Left renal pelvis (tissue), 4 donors: ENCODE measurements at regions not wholly inside any gene's neighbourhood (a gene's known extent, or its start where the extent isn't known, plus 50 kb on each side); places are given as distances from the start of the nearest gene placed in this dataset.
A peak's percentile ranks its signal among the peaks of the same experiment; 100 is the strongest.

ENCODE experiments used
- DNase-seq, 4 donors: peaks; one replicate each; pipeline ENCODE4 v3.0.0-alpha.2; 2013; ENCODE audit warnings: low read depth in 4 of 4, low spot score in 3 of 4

DNA sequence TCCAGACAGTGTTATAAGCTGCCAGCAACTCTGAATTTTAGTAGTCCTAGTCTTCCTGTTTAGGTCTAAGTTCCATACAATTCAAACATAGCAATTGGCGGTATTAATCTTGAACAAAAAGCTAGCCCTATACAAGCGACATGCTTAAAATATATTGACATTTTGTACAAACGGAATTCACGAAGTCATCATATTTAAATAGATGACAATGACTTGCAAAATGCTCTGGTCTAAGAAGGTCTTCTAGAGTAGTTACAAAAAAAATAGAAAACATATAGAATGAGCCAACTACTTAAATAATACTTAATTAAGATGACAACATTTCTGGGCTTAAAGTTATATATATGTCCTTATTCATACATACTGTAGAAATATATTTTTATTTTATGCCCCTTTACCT is 446.6 kb downstream of the ANKRD7 start:
- DNase-seq, result no peak

DNA sequence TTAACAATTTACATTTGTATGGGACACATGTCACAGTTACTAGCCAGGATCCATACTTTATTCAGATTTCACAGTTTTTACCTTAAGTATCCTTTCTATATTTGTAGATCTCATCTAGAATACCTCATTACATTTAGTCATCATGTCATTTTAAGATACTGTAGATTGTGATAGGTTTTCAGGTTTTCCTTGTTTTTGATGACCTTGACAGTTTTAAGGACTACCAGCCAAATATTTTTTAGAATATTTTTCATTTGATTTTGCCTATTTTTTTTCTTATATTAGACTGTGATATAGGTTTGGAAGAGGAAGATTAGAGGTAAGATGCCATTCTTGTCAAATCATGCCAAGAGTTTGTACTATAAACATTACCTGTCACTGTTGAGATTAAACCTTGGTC is 460.3 kb downstream of the ANKRD7 start:
- no peak for DNase-seq

DNA sequence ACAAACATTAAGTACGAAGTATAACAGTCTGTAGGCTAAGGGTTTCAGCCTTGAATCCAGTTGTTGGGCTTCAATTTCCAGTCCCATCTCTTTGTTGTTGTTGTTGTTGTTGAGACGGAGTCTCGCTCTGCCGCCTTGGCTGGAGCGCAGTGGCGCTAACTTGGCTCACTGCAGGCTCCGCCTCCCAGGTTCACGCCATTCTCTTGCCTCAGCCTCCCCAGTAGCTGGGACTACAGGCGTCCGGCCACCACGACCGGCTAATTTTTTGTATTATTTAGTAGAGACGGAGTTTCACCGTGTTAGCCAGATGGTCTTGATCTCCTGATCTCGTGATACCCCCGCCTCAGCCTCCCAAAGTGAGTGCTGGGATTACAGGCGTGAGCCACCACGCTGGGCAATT is 464.9 kb downstream of the ANKRD7 start:
- no peak for DNase-seq

DNA sequence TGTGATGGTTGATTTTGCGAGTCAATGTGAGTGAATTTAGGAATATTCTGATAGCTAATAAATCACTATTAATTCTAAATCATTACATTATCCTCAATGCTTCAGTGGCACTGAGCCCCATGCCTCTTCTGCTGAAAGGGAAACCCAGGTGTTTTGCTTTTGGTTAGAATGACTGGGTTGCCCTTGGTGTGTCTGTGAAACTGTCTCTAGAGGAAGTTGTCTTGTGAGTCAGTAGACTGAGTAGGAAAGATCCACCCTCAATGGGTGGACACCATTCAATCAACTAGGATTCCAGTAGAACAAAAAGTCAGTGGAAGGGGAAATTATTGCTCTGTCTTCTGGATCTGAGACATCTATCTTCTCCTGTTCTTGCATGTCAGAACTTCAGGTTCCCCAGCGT is 472.4 kb downstream of the ANKRD7 start:
- DNase-seq, result no peak

DNA sequence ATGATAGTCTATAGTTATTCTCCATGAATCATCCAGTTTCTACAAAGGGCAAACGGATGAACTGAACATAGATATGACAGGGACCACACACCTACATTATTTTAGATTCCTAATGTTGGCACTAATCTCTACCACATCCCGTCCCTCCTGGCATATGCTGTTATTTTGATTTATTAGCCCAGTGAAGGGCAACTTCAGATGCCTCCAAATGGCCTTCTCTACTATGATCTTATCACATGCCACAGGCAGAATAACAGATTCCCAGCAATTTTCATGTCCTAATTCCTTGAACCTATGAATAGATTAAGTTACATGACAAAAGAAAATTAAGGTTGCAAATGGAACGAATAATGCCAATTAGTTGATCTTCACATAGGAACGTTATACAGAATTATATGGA is 474.7 kb downstream of the ANKRD7 start:
- no peak for DNase-seq

DNA sequence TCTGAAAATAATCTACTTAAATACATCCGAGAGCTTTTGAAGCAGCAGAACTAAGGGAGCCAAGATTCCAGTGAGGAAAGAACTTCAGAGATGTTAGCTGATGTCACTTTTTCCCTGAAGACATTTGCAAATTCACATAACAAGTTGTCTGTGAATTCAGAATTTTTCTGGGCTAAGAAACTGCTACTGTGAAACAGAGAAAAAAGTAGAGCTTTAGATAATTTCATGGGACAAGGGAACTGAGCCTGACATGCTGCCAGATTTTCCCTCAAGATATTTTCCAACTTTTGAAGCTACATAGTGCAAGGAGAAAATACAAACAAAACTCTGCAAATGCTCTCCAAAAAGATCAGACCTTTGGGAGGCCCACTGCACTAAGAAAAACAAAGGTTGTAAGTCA is 484.2 kb downstream of the ANKRD7 start:
- no peak for DNase-seq

DNA sequence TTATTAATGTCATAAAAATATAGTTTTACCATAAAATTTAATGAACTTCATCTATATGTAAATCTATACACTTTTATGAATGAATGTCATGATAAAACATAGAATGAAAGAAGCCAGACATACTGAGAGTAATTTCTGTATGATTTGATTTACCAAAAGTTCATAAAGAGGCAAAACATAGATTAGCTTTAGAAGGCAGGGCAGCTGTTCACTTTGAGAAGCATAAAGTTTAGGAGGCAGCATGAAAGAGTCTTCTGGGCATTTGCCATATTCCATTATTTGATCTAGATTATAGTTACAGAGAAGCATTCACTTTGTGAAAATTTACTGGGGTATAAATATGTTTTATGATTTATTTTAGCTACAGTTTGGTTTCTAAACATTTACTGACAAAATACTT is 487.2 kb downstream of the ANKRD7 start:
- DNase-seq, result no peak

DNA sequence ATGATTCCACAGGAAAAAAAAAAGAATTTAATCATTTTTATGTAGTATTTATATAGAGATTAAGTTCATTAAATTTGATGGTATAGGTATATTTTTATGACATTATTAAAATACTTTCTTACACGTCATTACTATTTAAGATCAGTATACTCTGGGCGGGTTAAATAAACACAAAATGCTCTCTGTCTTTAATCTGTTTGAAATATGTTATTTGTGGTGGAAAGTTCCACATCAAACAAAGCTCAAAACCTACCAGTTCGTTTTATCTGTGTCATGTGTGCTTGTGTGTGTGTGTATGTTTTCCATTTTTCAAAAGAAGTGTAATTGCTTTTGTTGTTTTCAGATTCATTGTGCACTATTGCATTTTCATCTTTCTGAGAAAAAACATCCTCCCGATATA is 488.5 kb downstream of the ANKRD7 start:
- no peak for DNase-seq

DNA sequence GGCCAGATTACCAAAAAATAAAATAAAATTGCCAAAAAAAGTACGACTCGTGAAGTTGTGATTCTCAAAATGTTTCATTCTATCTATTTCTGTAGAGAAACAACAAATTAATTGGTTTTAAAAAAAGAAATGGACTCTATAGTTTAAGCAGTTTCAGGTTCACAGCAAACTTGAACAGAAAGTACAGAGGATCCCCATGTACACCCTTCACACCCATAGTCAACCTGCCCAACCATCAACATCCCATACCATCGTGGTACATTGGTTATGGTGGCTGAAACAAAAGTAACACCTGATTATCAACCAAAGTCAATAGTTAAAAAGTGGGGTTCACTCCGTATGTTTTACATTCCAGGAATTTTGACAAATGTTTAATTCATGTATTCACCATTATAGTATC is 496.1 kb downstream of the ANKRD7 start:
- no peak for DNase-seq

DNA sequence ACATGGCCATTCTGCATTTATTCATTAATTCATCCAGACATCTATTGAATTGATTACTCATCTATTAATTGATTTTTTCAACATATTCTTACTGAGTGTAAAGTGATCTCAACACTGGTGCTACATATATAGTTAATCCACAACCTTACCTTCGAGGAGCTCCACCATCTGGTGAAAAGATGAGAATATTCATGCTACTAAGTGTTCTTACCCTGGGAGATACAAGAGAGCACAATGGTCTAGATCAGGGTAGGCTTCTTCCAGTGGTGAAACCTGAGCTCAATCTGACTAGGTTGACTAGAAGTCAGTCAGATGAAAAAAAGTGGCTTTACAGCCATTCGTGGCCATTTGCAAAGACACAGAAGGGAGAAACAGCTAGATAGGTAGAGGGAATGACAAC is 507.4 kb downstream of the ANKRD7 start:
- no peak for DNase-seq

DNA sequence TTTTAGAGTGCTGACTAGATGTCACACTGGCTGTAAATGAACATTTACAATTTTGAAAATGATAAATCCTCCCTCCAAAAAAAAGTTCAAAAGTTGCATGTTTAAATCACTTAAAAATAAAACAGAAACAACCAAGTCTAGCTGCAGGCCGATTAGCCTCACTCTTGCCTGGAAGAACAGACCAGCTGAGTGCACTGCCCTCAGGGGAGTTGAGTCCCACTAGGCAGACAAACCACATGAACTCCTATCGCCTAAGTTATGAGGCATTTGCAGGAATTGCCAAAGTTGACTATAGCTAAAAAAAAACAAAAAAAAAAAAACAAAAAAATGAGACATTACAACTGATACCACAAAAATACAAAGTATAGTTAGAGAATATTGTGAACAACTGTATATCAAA is 510.0 kb downstream of the ANKRD7 start:
- no peak for DNase-seq

DNA sequence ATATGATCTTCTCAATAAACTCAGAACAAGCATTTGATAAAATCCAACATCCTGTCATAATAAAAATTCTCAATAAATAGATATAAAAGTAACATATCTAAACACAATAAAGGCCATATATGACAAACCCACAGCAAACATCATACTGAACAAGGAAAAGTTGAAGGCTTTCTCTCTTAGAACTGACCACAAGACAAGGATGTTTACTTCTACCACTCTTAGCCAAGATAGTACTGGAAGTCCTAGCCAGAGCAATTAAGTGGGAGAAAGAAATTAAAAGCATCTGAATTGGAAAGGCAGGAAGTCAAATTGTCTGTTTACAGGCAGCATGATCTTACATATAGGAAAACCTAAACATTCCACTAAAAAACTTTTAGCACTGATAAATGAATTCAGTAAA is 510.9 kb downstream of the ANKRD7 start:
- no peak for DNase-seq

DNA sequence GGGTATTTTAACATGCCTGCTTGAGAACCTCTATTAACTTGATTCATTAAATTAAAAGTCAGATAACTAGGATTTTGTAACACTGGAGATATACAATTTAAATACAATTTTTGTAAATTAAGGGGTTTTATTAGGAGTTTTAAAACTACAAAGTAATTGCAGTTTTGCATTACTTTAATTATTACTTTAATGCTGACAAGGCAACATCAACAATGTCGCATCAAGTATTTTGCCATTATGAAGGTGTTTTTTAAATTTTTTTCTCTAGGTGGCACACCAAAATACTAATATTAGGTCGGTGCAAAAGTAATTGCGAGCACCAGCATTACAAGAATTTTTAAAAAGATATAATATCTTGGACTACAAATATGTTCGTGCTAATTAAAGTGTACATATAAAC is 513.4 kb downstream of the ANKRD7 start:
- DNase-seq, result no peak

DNA sequence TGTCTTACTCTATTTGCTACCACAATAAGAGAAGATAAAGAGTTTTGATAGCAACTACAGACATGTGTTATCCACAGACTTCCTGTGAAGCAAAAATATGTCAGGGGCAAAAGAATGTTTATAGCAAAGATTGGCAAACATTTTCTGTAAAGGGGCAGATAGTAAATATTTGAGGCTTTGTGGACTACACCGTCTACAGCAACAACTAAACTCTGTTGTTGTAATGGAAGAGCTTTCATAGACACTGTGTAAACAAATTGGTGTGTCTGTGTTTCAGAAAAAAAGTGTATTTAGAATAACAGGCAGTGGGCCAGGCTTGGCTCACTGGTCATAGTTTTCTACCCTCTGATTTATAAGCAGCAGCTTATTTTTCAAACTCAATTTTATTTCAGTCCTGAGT is 521.4 kb downstream of the ANKRD7 start:
- no peak for DNase-seq

DNA sequence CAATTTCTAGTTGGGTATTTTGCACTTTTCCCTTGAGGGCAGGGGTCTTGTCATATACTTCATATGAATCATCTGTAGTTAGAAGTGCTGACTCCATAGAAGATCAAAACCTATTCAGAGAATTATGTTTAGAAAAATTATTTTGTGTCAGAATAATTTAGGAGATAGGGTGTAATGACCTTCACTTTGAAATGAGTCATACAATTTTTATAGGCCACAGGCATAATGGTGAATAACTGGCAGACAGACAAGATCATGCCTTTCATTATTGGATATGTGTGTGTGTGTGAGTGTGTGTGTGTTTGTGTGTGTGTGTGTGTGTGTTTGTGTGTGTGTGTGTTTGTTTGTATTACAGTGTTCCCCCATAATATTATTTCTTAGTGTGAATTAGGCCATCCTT is 523.0 kb downstream of the ANKRD7 start:
- DNase-seq, result no peak

DNA sequence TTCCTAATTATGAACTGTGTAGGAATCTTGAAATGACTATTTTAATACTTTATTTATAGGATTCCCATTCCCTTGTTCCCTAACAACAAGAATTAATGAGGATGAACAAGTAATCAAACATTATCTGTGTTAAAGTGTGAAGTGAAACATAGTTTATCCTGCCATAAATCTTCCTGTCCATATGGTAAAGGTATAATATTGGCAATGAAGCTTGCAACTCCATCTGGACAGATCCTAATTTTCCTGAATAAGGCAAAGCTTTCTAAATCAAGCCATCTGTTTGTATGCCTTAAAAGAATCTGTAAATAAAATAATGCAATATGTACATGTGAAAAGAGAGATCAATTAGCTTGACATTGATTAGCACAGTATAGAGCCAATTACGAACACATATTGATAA is 529.0 kb downstream of the ANKRD7 start:
- no peak for DNase-seq

DNA sequence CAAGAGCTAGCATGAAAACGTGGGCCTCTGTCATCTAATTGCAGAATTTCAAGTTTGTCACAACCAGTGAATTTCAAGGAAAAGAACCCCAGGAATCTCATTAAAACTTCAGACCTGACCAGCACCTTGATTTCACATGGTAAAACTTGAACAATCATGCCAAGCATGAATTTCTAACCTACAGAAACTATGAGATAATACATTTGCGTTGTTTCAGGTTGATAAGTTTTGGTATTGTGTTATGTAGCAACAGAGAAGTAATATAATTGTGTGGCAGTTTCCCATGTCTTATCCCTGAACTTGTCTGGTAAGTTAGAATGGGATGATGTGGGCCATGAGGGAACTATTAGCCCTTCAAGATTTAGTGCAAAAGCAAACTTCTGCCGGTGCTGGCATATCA is 530.1 kb downstream of the ANKRD7 start:
- DNase-seq, result no peak

DNA sequence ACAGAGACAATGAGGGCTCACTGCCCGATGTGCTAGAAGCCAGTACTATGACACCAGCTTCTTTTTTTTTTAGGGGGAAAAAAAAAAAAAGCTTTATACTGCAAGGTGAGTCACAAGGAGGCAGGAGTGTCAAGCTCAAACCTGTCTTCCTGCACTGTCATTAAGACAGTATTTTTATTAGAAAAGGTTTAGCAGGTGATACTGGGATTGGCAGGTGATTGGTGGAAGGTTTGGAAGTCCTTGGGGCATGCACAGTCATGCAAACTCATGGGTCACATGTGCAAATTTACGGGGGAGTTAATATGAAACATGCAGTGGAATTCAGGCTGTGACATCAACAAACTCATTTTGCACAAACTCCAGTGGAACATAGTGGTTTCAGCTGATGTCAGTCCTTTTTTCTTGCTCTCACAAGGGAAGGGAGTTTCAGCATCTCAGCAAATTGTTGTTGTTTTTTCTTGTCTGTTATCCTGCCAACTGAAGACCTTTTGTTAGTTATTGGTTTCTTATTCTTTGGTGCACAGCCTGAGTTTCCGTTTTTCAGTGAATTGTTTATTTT is 530.6 kb downstream of the ANKRD7 start:
- peak in 1 of 4 donors; percentile 29 for DNase-seq

DNA sequence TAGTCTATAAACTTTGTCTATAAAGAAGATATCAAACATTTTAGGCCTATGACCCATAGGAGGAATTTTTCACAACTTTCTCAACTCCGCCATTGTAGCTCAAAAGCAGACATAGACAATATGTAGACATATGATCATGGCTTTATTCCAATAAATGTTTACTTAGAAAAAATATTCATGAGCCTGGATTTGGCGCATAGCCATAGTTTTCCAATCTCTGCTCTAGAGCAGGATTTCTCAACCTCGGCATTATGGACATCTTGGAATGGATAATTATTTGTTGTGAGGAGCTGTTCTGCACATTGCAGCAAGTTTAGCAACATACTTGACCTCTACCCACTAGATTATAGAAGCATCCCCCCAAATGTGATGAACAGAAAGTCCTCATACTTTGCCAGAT is 532.6 kb downstream of the ANKRD7 start:
- no peak for DNase-seq

DNA sequence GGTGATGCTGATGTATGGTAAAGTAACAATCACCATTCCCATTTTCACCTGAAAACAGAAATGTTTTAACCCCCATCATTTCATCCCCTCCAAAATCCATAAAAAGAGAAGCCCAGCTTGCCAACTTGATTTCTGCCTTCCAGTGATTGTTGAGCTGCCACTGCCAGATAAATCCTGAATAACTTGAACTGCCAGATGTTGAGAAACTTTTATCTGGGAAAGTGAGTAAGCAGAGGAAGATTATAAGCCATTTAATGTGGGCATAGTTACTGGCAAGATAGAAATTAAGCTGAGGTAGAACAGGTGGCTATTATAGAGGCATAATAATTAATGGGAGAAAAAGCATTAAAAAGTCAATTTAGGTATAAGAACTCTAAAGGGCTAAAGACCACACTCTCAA is 534.1 kb downstream of the ANKRD7 start:
- DNase-seq, result no peak

DNA sequence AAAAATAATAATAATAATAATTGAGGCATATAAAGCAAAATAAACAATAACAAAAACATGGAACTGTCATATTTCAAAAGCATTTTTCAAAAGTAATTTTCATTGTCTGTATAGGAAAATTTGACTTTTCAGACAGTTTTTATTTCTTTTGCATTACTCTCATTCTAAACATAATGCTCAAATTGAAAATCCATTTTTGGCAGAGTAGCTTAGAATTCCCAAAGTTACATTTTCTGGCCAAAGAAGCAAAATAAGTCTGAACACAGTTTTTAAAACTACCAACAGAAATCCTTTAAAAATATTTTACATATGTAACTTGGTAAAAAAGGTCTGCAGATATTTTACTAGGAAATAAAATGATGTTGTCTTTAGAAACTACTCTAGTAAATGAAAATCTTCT is 535.4 kb downstream of the ANKRD7 start:
- no peak for DNase-seq

DNA sequence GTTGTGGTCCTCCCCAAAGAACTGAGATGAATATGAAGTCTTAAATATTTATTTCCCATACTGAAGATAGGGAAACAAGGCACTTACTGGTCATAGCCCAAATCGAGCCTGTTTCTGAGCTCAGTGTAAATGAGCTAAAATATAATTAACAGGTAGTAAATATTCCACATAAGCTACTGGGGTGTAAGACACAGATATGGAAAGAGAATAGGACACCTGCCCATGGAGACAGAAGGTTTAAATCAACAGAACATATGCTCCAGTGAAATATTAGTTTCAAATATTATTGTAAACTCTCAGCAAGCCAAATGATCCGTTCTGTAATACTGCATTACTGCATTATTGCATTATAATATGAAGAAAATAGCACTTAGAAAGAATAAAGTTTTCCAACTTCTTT is 537.9 kb downstream of the ANKRD7 start:
- DNase-seq, result no peak

DNA sequence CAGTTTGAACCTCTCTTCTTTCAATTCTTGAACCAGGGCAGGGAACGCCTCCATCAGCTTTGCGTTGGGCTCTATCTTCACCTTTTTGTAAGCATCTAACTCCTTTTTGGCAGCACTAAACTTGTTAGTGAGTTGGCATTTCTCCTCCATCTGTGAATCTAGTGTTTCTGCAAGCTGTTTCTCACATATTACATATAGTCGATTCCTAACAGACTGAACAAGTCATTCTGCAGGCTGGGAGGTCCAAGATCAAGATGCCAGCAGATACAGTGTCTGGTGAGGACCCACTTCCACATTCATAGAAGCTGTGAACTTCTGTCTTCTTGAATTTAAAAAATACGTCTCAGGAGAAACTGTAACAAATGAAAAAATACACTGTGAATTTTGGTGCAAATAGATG is 539.7 kb downstream of the ANKRD7 start:
- no peak for DNase-seq

DNA sequence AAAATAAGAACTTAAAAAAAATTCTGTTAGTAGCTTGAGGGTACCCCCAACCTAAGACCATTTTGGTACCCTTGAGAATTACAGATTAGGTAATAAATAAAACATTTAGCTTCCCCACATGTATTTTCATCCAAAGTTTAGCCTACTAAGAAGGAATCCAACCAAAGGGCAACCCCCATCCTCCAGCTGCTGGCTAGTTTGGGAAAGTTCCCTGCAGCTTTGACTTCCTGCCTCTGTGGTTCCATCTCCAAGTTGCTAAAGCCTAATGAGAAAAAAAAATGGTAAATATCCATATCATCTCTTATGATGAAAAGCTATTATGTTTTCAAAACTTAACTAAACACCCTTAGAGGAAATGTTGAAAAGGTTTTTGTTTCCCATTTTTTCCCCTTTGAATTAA is 547.2 kb downstream of the ANKRD7 start:
- no peak for DNase-seq
